ENCODE measurements at regions not wholly inside any gene's neighbourhood (a gene's known extent, or its start where the extent isn't known, plus 50 kb on each side); places are given as distances from the start of the nearest gene placed in this dataset.

- Histone ChIP-seq H3K9me3 (ENCODE audit: control insufficient read depth in 4 of 4, insufficient read depth in 3 of 4, low read length in 3 of 4) (no peaks in the 10 kb centered on the region), H3K27me3 (ENCODE audit: control insufficient read depth in 3 of 3, insufficient read depth in 3 of 3, low read length in 2 of 3) (no peaks in the 10 kb centered on the region), H3K27ac (ENCODE audit: low read depth in 1 of 2, low read length in 1 of 2) (no peak overlapping the region), H3K4me3 (no peak overlapping the region), H3K9ac (ENCODE audit: insufficient read depth in 1 of 2, low read length in 2 of 2) (no peak overlapping the region), H3K4me1 (ENCODE audit: control insufficient read depth in 5 of 5, insufficient read depth in 5 of 5, low read length in 5 of 5) (no peaks in the 10 kb centered on the region), H3K36me3 (ENCODE audit: control insufficient read depth in 4 of 4, insufficient read depth in 4 of 4, low read length in 4 of 4) (no peaks in the 10 kb centered on the region)
- DNase-seq (no peak), ATAC-seq (ENCODE audit: insufficient read depth, low FRiP score) (no peak)
- TF ChIP-seq, protein P1, sequence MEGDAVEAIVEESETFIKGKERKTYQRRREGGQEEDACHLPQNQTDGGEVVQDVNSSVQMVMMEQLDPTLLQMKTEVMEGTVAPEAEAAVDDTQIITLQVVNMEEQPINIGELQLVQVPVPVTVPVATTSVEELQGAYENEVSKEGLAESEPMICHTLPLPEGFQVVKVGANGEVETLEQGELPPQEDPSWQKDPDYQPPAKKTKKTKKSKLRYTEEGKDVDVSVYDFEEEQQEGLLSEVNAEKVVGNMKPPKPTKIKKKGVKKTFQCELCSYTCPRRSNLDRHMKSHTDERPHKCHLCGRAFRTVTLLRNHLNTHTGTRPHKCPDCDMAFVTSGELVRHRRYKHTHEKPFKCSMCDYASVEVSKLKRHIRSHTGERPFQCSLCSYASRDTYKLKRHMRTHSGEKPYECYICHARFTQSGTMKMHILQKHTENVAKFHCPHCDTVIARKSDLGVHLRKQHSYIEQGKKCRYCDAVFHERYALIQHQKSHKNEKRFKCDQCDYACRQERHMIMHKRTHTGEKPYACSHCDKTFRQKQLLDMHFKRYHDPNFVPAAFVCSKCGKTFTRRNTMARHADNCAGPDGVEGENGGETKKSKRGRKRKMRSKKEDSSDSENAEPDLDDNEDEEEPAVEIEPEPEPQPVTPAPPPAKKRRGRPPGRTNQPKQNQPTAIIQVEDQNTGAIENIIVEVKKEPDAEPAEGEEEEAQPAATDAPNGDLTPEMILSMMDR (IDR thresholded peaks at IDR 0.05; ENCODE audit: control extremely low read depth, extremely low read depth), result no peak
- 80 to 83% methylated on average over 6 of the region's 6 CpGs for WGBS, 2 donors
Measured at GRCh38 chr2:167758292-167758691, 489.1 kb downstream of the STK39 start.

DNA sequence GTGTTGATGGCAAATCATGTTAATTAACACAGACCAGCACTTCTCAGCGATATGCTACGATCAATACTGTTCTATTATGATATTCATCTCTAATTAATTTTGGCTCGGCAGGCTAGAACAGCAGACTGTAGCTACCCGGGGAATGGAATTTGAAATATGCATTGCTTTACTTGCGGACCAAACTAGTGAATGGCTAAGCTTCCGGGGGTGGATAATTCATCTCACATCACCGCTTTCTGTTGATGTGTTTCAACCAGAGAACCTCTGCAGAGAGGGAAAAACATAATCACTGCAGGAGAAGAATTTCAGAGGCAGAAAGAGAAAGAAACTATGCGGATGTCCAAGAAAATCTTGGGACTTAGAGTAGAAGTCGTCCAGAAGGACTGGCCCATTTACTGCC is 490.9 kb downstream of the STK39 start:
- H3K36me3 ChIP-seq (ENCODE audit: control insufficient read depth in 4 of 4, insufficient read depth in 4 of 4, low read length in 4 of 4), result no peaks in the 10 kb centered on the region
- H3K4me3 ChIP-seq, result no peak overlapping the region
- H3K27ac ChIP-seq (ENCODE audit: low read depth in 1 of 2, low read length in 1 of 2), result no peak overlapping the region
- no peak overlapping the region for H3K9ac ChIP-seq (ENCODE audit: insufficient read depth in 1 of 2, low read length in 2 of 2)
- WGBS, 2 donors, result 57 to 72% methylated on average over 9 of the region's 9 CpGs
- H3K9me3 ChIP-seq (ENCODE audit: control insufficient read depth in 4 of 4, insufficient read depth in 3 of 4, low read length in 3 of 4), result no peaks in the 10 kb centered on the region
- TF ChIP-seq, protein P1 (IDR thresholded peaks at IDR 0.05; ENCODE audit: control extremely low read depth, extremely low read depth), result no peak
- H3K27me3 ChIP-seq (ENCODE audit: control insufficient read depth in 3 of 3, insufficient read depth in 3 of 3, low read length in 2 of 3), result no peaks in the 10 kb centered on the region
- DNase-seq, result peak in 2 of 3 donors; percentile 19 to 37
- H3K4me1 ChIP-seq (ENCODE audit: control insufficient read depth in 5 of 5, insufficient read depth in 5 of 5, low read length in 5 of 5), result no peaks in the 10 kb centered on the region
- ATAC-seq (ENCODE audit: insufficient read depth, low FRiP score), result no peak

DNA sequence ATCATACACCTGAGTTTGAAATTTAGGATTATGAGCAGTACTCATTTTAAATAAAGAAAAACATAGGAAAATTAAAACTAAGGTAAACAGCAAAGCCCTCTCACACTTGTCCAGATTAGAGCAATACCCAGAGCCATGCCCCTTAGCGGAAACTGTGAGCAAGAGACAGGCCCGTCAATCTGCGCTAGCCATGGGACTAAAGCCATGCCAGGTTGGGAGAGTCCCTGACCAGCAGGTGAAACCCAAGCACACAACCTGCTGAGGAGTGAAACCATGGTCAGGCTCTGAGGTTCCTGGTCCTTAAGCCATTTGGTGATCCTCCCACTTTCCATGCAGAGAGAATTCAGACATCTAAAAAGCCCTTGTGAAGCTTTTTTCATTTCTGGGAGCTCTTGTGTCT is 494.3 kb downstream of the STK39 start:
- no peaks in the 10 kb centered on the region for H3K36me3 ChIP-seq (ENCODE audit: control insufficient read depth in 4 of 4, insufficient read depth in 4 of 4, low read length in 4 of 4)
- H3K4me1 ChIP-seq (ENCODE audit: control insufficient read depth in 5 of 5, insufficient read depth in 5 of 5, low read length in 5 of 5), result no peaks in the 10 kb centered on the region
- H3K4me3 ChIP-seq, result no peak overlapping the region
- H3K9me3 ChIP-seq (ENCODE audit: control insufficient read depth in 4 of 4, insufficient read depth in 3 of 4, low read length in 3 of 4), result no peaks in the 10 kb centered on the region
- WGBS, 2 donors, result 94 to 98% methylated on average over 3 of the region's 3 CpGs
- H3K27ac ChIP-seq (ENCODE audit: low read depth in 1 of 2, low read length in 1 of 2), result no peak overlapping the region
- H3K27me3 ChIP-seq (ENCODE audit: control insufficient read depth in 3 of 3, insufficient read depth in 3 of 3, low read length in 2 of 3), result no peaks in the 10 kb centered on the region
- no peak for ATAC-seq (ENCODE audit: insufficient read depth, low FRiP score)
- DNase-seq, result no peak
- H3K9ac ChIP-seq (ENCODE audit: insufficient read depth in 1 of 2, low read length in 2 of 2), result no peak overlapping the region
- TF ChIP-seq, protein P1 (IDR thresholded peaks at IDR 0.05; ENCODE audit: control extremely low read depth, extremely low read depth), result no peak

DNA sequence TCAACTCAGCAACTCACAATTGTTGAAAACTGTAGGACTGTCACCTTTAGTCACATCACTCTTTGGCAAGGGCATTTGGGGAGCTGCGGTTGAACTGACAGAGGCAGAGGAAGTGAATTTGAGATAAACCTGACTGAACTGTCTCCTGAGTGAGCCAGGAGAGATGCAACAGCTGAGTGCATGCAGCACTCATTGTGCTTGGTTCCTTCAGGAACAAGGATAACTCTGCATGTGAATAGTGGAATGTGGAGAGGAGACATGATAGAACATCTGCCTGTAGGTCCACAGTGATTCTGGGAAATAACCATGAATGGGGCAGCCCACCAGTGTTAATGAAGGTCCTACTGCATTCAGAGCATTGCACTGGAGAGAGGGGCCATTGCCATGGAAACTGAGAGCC is 494.7 kb downstream of the STK39 start:
- H3K9me3 ChIP-seq (ENCODE audit: control insufficient read depth in 4 of 4, insufficient read depth in 3 of 4, low read length in 3 of 4), result no peaks in the 10 kb centered on the region
- TF ChIP-seq, protein P1 (IDR thresholded peaks at IDR 0.05; ENCODE audit: control extremely low read depth, extremely low read depth), result no peak
- WGBS, 2 donors, result 41 to 67% methylated on average over 1 of the region's 1 CpG
- H3K36me3 ChIP-seq (ENCODE audit: control insufficient read depth in 4 of 4, insufficient read depth in 4 of 4, low read length in 4 of 4), result no peaks in the 10 kb centered on the region
- H3K4me3 ChIP-seq, result no peak overlapping the region
- H3K4me1 ChIP-seq (ENCODE audit: control insufficient read depth in 5 of 5, insufficient read depth in 5 of 5, low read length in 5 of 5), result no peaks in the 10 kb centered on the region
- ATAC-seq (ENCODE audit: insufficient read depth, low FRiP score), result no peak
- no peak for DNase-seq
- H3K27me3 ChIP-seq (ENCODE audit: control insufficient read depth in 3 of 3, insufficient read depth in 3 of 3, low read length in 2 of 3), result no peaks in the 10 kb centered on the region
- no peak overlapping the region for H3K9ac ChIP-seq (ENCODE audit: insufficient read depth in 1 of 2, low read length in 2 of 2)
- H3K27ac ChIP-seq (ENCODE audit: low read depth in 1 of 2, low read length in 1 of 2), result no peak overlapping the region
